Brain microvascular endothelial cell (primary cell): ENCODE measurements at regions not wholly inside any gene's neighbourhood (a gene's known extent, or its start where the extent isn't known, plus 50 kb on each side); places are given as distances from the start of the nearest gene placed in this dataset.

Experiments used
- DNase-seq: peaks from one replicate; pipeline ENCODE4 v3.0.0-alpha.2; 2020
- H3K27ac ChIP-seq: fragments of 250-450 bp; sonication (Bioruptor Pico); 2 replicates; pipeline ENCODE4 v1.5.1; 2020; ENCODE audit warnings: mild to moderate bottlenecking, moderate library complexity
- H3K27me3 ChIP-seq: fragments of 250-450 bp; sonication (Bioruptor Pico); replicated peaks from 2 replicates; pipeline ENCODE4 v1.5.1; 2020; ENCODE audit warnings: mild to moderate bottlenecking
- H3K36me3 ChIP-seq: fragments of 250-450 bp; sonication (Bioruptor Pico); replicated peaks from 2 replicates; pipeline ENCODE4 v1.5.1; 2020; ENCODE audit warnings: mild to moderate bottlenecking
- H3K4me3 ChIP-seq: 2 replicates; pipeline ENCODE4 v1.5.1; 2011; ENCODE audit warnings: low read depth, mild to moderate bottlenecking, control low read depth, low read length, moderate library complexity
- CTCF ChIP-seq: IDR thresholded peaks from 2 replicates; pipeline ENCODE4 v1.5.1; 2011; ENCODE audit warnings: low read depth, mild to moderate bottlenecking, moderate library complexity, low read length, control low read depth, inconsistent platforms; ENCODE audit errors: missing control alignments
- in situ Hi-C: cut with HindIII; loops from 2 replicates; pipeline ENCODE4 v1.10.0; 2017; ENCODE audit warnings: low sequenced_read_pairs, low pct_ligation_motif_present

- no peak for DNase-seq
- no peak for TF ChIP-seq CTCF
- no peak overlapping the region for H3K27ac ChIP-seq
- no peaks in the 10 kb centered on the region for H3K36me3 ChIP-seq
- H3K4me3 ChIP-seq, result no peak overlapping the region
- in situ Hi-C loops, result no loop called here
- H3K27me3 ChIP-seq, result no peaks in the 10 kb centered on the region
Measured at GRCh38 chr5:125160787-125161502, 414.5 kb upstream of the ZNF608 start.

- Histone ChIP-seq H3K4me3 (no peak overlapping the region), H3K27me3 (no peaks in the 10 kb centered on the region), H3K27ac (no peak overlapping the region), H3K36me3 (no peaks in the 10 kb centered on the region)
- TF ChIP-seq CTCF, result no peak
- in situ Hi-C loops, result no loop called here
- DNase-seq, result no peak
Measured at GRCh38 chr5:125162714-125163113, 416.3 kb upstream of the ZNF608 start.

GRCh38 chr5:125169396-125169795, 423.0 kb upstream of the ZNF608 start:
- in situ Hi-C loops, result no loop called here
- Histone ChIP-seq H3K36me3 (no peaks in the 10 kb centered on the region), H3K4me3 (no peak overlapping the region), H3K27ac (no peak overlapping the region), H3K27me3 (no peaks in the 10 kb centered on the region)
- no peak for DNase-seq
- TF ChIP-seq CTCF, result no peak

- H3K27ac ChIP-seq, result no peak overlapping the region
- in situ Hi-C loops, result no loop called here
- TF ChIP-seq CTCF, result no peak
- H3K27me3 ChIP-seq, result no peaks in the 10 kb centered on the region
- H3K4me3 ChIP-seq, result no peak overlapping the region
- no peak for DNase-seq
- H3K36me3 ChIP-seq, result no peaks in the 10 kb centered on the region
Measured at GRCh38 chr5:125171641-125172040, 425.2 kb upstream of the ZNF608 start.

- no peaks in the 10 kb centered on the region for H3K36me3 ChIP-seq
- no peak overlapping the region for H3K4me3 ChIP-seq
- TF ChIP-seq CTCF, result no peak
- no peak for DNase-seq
- no peak overlapping the region for H3K27ac ChIP-seq
- in situ Hi-C loops, result no loop called here
- H3K27me3 ChIP-seq, result no peaks in the 10 kb centered on the region
Measured at GRCh38 chr5:125175348-125176004, 429.0 kb upstream of the ZNF608 start.
